Mesothelial cell of epicardium (in vitro differentiated cells): ENCODE measurements at regions not wholly inside any gene's neighbourhood (a gene's known extent, or its start where the extent isn't known, plus 50 kb on each side); places are given as distances from the start of the nearest gene placed in this dataset.

Experiments
- DNase-seq, 2 experiments: peaks; one replicate each; pipeline ENCODE4 v3.0.0; 2021; ENCODE audit warnings: low spot score in 2 of 2; ENCODE audit not compliant: unreplicated experiment in 2 of 2
- H3K27ac Mint-ChIP-seq: 2 replicates; pipeline ENCODE4 v1.8.0; 2021; ENCODE audit warnings: mixed read lengths
- H3K27me3 Mint-ChIP-seq: 2 replicates; pipeline ENCODE4 v1.8.0; 2021; ENCODE audit warnings: low read depth, mixed read lengths
- H3K36me3 Mint-ChIP-seq: 2 replicates; pipeline ENCODE4 v1.8.0; 2021; ENCODE audit warnings: mixed read lengths
- H3K4me1 Mint-ChIP-seq: 2 replicates; pipeline ENCODE4 v1.8.0; 2021; ENCODE audit warnings: mixed read lengths
- H3K4me3 Mint-ChIP-seq: 2 replicates; pipeline ENCODE4 v1.8.0; 2021; ENCODE audit warnings: mild to moderate bottlenecking, moderate library complexity, mixed read lengths
- H3K9me3 Mint-ChIP-seq: 2 replicates; pipeline ENCODE4 v1.8.0; 2021; ENCODE audit warnings: mixed read lengths
- CTCF ChIP-seq: fragments of 200-600 bp; sonication (generic); IDR thresholded peaks from one replicate; pipeline ENCODE4 v1.5.0; 2021; ENCODE audit warnings: antibody characterized with exemption; ENCODE audit not compliant: unreplicated experiment

GRCh38 chr18:6650747-6651146, 78.8 kb upstream of the ARHGAP28 start:
- Mint-ChIP-seq H3K9me3 (no peaks in the 10 kb centered on the region), H3K27ac (no peak overlapping the region), H3K4me3 (no peak overlapping the region), H3K27me3 (no peaks in the 10 kb centered on the region), H3K4me1 (peaks cover 58% of the 10 kb centered on the region), H3K36me3 (no peaks in the 10 kb centered on the region)
- no peak for TF ChIP-seq CTCF
- DNase-seq = no peak

GRCh38 chr18:6652098-6652497, 77.4 kb upstream of the ARHGAP28 start:
- no peak for DNase-seq
- Mint-ChIP-seq H3K9me3 (peaks cover 4% of the 10 kb centered on the region), H3K27me3 (no peaks in the 10 kb centered on the region), H3K4me1 (peaks cover 46% of the 10 kb centered on the region), H3K27ac (peak overlapping the region; percentile 64), H3K4me3 (no peak overlapping the region), H3K36me3 (no peaks in the 10 kb centered on the region)
- TF ChIP-seq CTCF = no peak

GRCh38 chr18:6653880-6654279, 75.6 kb upstream of the ARHGAP28 start:
- TF ChIP-seq CTCF = no peak
- no peaks in the 10 kb centered on the region for H3K27me3 Mint-ChIP-seq
- H3K27ac Mint-ChIP-seq = peak overlapping the region; percentile 81
- no peak overlapping the region for H3K4me3 Mint-ChIP-seq
- peaks cover 31% of the 10 kb centered on the region for H3K4me1 Mint-ChIP-seq
- H3K36me3 Mint-ChIP-seq = no peaks in the 10 kb centered on the region
- peaks cover 4% of the 10 kb centered on the region for H3K9me3 Mint-ChIP-seq
- DNase-seq = no peak

- no peaks in the 10 kb centered on the region for H3K27me3 Mint-ChIP-seq
- TF ChIP-seq CTCF = no peak
- H3K36me3 Mint-ChIP-seq = no peaks in the 10 kb centered on the region
- peaks cover 32% of the 10 kb centered on the region for H3K4me1 Mint-ChIP-seq
- H3K4me3 Mint-ChIP-seq = no peak overlapping the region
- peak overlapping the region; percentile 83 for H3K27ac Mint-ChIP-seq
- no peak for DNase-seq
- H3K9me3 Mint-ChIP-seq = peaks cover 4% of the 10 kb centered on the region
Measured at GRCh38 chr18:6659963-6660725, 69.4 kb upstream of the ARHGAP28 start.

- no peak overlapping the region for H3K4me3 Mint-ChIP-seq
- H3K4me1 Mint-ChIP-seq = peaks cover 46% of the 10 kb centered on the region
- no peaks in the 10 kb centered on the region for H3K9me3 Mint-ChIP-seq
- no peaks in the 10 kb centered on the region for H3K27me3 Mint-ChIP-seq
- no peaks in the 10 kb centered on the region for H3K36me3 Mint-ChIP-seq
- H3K27ac Mint-ChIP-seq = peak overlapping the region; percentile 93
- no peak for DNase-seq
- TF ChIP-seq CTCF = no peak
Measured at GRCh38 chr18:6661692-6662415, 67.7 kb upstream of the ARHGAP28 start.
